ENCODE measurements at regions not wholly inside any gene's neighbourhood (a gene's known extent, or its start where the extent isn't known, plus 50 kb on each side); places are given as distances from the start of the nearest gene placed in this dataset.

DNA sequence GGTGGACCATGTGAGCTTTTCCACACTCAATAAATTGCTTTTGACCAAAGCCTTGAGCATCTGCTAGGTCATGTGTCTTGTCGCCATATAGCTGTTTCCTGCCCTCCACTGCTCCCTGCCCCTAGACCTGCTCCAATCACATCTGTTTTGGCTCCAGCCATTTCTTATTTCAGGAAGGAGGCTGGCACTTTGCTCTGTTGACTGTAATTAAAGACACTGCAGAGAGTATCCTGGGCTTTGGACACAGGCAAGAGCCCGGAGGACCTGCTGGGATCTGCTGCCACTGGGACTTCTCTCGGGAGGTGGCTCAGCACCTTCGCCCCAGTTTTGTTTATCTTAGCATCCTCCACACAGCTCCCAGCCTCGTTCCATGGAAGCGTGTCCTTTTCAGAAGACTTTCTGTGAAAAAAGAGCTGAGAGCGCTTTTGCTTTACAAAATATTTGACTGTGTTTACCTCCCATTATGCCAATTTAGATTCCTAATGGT is 153.2 kb downstream of the MED10 start:
- TF ChIP-seq, protein P1, sequence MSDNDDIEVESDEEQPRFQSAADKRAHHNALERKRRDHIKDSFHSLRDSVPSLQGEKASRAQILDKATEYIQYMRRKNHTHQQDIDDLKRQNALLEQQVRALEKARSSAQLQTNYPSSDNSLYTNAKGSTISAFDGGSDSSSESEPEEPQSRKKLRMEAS (IDR thresholded peaks at IDR 0.05) = no peak
- TF ChIP-seq CTCF (IDR thresholded peaks at IDR 0.05; ENCODE audit: control extremely low read depth in 1 of 3, insufficient read depth in 1 of 3, low read depth in 1 of 3, low read length in 3 of 3) (no peak), SP1 (IDR thresholded peaks at IDR 0.05; ENCODE audit: low read depth, low read length) (no peak), POLR2AphosphoS5 (IDR thresholded peaks at IDR 0.05; ENCODE audit: low read depth, low read length) (no peak), POLR2A (IDR thresholded peaks at IDR 0.05; ENCODE audit: control extremely low read depth in 1 of 2, low read depth in 2 of 2, low read length in 2 of 2) (no peak), RNF2 (IDR thresholded peaks at IDR 0.05; ENCODE audit: borderline replicate concordance, low read depth, low read length, missing control alignments, poor library complexity, severe bottlenecking) (no peak), KDM1A (IDR thresholded peaks at IDR 0.05; ENCODE audit: borderline replicate concordance, low read length) (no peak), EZH2 (IDR thresholded peaks at IDR 0.05; ENCODE audit: low read depth, low read length, severe bottlenecking) (no peak), CHD1 (IDR thresholded peaks at IDR 0.05; ENCODE audit: low read depth, low read length) (no peak), YY1 (IDR thresholded peaks at IDR 0.05; ENCODE audit: low read depth, low read length) (no peak), EGR1 (IDR thresholded peaks at IDR 0.05; ENCODE audit: borderline replicate concordance, low read depth, low read length) (no peak), RFX5 (IDR thresholded peaks at IDR 0.05; ENCODE audit: borderline replicate concordance, low read depth, low read length) (no peak), RAD21 (IDR thresholded peaks at IDR 0.05 in 1 of 2, conservative IDR thresholded peaks at IDR 0.05 in 1 of 2; ENCODE audit: low read depth in 2 of 2, low read length in 2 of 2) (no peak)

Measured in H1 (cell line).